Right lobe of liver (tissue), 6 donors: ENCODE measurements at regions not wholly inside any gene's neighbourhood (a gene's known extent, or its start where the extent isn't known, plus 50 kb on each side); places are given as distances from the start of the nearest gene placed in this dataset.

Experiments
- ATAC-seq, 4 donors: fragments of 200-7000 bp; cut with Tn5 transposase; one replicate each; pipeline ENCODE4 v1.9.1; 2020; ENCODE audit warnings: mild to moderate bottlenecking in 4 of 4, moderate library complexity in 4 of 4
- DNase-seq, 3 donors: peaks; one replicate each; pipeline ENCODE4 v3.0.0-alpha.2; 2020
- H3K27ac ChIP-seq, 3 donors: fragments of 200-600 bp; one replicate each; pipeline ENCODE4 v1.8.0; 2022
- H3K27me3 ChIP-seq, 2 donors: fragments of 200-600 bp; one replicate each; pipeline ENCODE4 v1.8.0; 2022
- H3K36me3 ChIP-seq, 4 donors: fragments of 200-600 bp; sonication (generic) in 1 of 4; one replicate each; pipeline versions ENCODE4 v1.5.1 to v1.8.0; 2017 to 2022; ENCODE audit warnings: control low read depth in 1 of 4
- H3K4me1 ChIP-seq, 4 donors: fragments of 200-600 bp; sonication (generic) in 1 of 4; one replicate each; pipeline versions ENCODE4 v1.5.1 to v1.8.0; 2017 to 2022; ENCODE audit warnings: control low read depth in 1 of 4
- H3K4me3 ChIP-seq, 3 donors: fragments of 200-600 bp; one replicate each; pipeline ENCODE4 v1.8.0; 2022
- H3K9me3 ChIP-seq, 4 donors: fragments of 200-600 bp; sonication (generic) in 1 of 4; one replicate each; pipeline versions ENCODE4 v1.5.1 to v1.8.0; 2017 to 2022; ENCODE audit warnings: control low read depth in 1 of 4
- CTCF ChIP-seq, 4 donors: fragments of 200-600 bp in 3 of 4; fragments of 450-650 bp in 1 of 4; IDR thresholded peaks; one replicate each; pipeline versions ENCODE4 v1.5.1 to v1.8.0; 2016 to 2022; ENCODE audit warnings: antibody characterized with exemption in 4 of 4, mild to moderate bottlenecking in 2 of 4
- POLR2A ChIP-seq: fragments of 450-650 bp; IDR thresholded peaks from one replicate; pipeline ENCODE4 v1.6.1; 2017; ENCODE audit warnings: antibody characterized with exemption, mild to moderate bottlenecking
- WGBS: methylation state at CpG from one replicate; pipeline ENCODE4 v1.1.6; 2018; ENCODE audit warnings: low coverage, low lambda C conversion rate; ENCODE audit not compliant: insufficient coverage; ENCODE audit errors: missing lambda C conversion rate; 5-methylcytosine and 5-hydroxymethylcytosine counted together
- intact Hi-C, 2 donors: fragments of 100-400 bp; cut with DNase I; formaldehyde crosslinking; loops; one replicate each; pipeline versions ENCODE4 v1.11.2 to v1.14.1; 2022
- donor health status: DM: no; HTN: yes; CAD: no.
- donor health status: DM: no; HTN: no; CAD: no.
- donor health status: DM: no; HTN: no; CAD: no.
- donor health status: DM: no; HTN: yes; CAD: no.
- donor health status: DM: no; HTN: yes; CAD: no.

DNA sequence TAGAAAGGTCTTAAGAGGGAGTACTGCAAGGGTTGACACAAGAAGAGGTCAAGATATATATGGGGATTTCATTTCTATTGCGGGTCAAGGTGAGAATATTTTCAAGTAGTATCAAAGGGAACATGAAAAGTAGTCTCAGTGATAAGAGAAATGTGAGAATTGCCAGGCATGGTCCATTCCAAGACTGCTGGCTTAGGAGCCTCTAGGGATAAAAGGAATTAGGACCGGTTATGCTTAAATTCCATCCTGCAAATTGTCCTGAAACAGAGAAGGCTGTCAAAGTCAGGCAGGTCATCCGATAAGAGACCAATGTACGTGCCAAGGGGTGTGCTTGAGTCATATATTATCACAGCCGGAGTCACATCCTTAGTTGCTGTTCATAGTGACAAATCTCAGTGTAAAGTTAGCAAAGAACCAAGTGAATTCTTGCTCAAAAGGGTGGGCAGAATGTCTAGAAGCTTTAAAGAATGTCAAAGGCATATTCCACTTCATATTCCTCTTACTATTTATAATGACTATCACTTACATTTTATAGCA lies 133.6 kb downstream of the CBLL2 start:
- H3K4me3 ChIP-seq: no peak overlapping the region
- ATAC-seq: no peak
- no peak overlapping the region for H3K27ac ChIP-seq
- H3K4me1 ChIP-seq: no peaks in the 10 kb centered on the region
- no peaks in the 10 kb centered on the region for H3K9me3 ChIP-seq
- H3K36me3 ChIP-seq: no peaks in the 10 kb centered on the region
- no peak for DNase-seq
- intact Hi-C loops: no loop called here
- WGBS: 43% methylated on average over 4 of the region's 5 CpGs
- H3K27me3 ChIP-seq: no peaks in the 10 kb centered on the region
- TF ChIP-seq CTCF (IDR thresholded peaks at IDR 0.05) (no peak), POLR2A (no peak)

DNA sequence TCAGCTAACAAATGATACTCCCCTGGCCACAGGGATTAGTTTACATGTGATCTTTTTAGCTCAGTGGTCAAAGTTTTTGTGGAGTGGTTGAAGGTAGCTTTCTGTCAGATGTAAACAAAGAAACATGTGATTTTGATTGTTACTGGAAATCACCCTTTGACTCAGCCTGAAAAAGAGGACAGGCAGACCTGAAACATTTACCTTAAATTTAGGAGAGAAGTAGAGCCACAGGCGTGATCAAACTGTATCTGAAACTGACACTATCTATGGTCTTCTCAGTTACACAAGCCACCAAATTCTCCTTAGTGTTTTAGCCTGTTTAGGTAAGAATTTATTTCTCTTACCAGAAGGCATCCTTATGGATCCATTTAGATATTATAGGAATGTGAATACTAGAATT lies 136.7 kb downstream of the CBLL2 start:
- 45% methylated on average over 1 of the region's 1 CpG for WGBS
- Histone ChIP-seq H3K4me1 (no peaks in the 10 kb centered on the region), H3K4me3 (no peak overlapping the region), H3K9me3 (no peaks in the 10 kb centered on the region), H3K27ac (no peak overlapping the region), H3K36me3 (no peaks in the 10 kb centered on the region), H3K27me3 (no peaks in the 10 kb centered on the region)
- ATAC-seq: no peak
- intact Hi-C loops: no loop called here
- DNase-seq: no peak
- TF ChIP-seq POLR2A (no peak), CTCF (IDR thresholded peaks at IDR 0.05) (no peak)

DNA sequence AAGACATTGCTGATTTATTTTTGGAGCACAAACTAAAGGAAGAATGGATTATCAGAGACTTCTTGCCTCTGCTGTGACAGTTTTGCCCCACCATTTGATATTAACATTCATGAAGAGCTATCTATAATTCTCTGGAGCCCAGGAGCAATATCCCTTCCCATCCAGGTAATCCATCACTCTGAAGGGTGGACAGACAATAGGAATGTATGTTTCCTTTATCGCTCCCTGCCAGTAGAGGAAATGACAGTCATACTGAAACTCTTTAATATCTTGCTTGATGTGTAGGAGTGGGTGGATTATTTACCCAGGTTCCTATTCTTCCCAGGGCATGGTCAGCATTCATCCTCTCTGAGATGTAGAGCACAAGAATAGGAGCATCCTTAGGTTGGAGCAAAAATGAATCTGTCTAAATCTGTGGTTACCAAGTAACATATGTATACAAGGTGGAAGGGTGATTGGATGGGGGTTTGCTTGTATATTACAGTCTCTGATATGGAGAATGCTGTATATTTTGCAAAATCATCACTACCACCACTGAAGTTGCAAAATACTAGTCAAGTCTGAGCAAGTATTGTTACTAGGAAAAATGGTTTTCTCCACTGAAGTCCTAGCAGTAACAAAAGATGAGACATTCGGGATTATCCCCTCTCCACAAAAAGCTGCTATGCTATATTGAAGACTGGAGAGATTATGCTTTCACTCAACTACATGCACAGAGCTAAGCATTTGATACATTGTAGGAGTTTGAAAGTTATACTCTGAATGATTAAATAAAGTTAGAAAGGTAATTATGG lies 151.6 kb downstream of the CBLL2 start:
- Histone ChIP-seq H3K27ac (no peak overlapping the region), H3K9me3 (no peaks in the 10 kb centered on the region), H3K36me3 (no peaks in the 10 kb centered on the region), H3K4me3 (no peak overlapping the region), H3K27me3 (no peaks in the 10 kb centered on the region), H3K4me1 (no peaks in the 10 kb centered on the region)
- intact Hi-C loops: no loop called here
- 60% methylated on average over 2 of the region's 2 CpGs for WGBS
- TF ChIP-seq POLR2A: no peak
- TF ChIP-seq CTCF (IDR thresholded peaks at IDR 0.05): no peak
- no peak for ATAC-seq
- no peak for DNase-seq

- no peaks in the 10 kb centered on the region for H3K27me3 ChIP-seq
- no peak for DNase-seq
- WGBS: 50% methylated on average over 1 of the region's 1 CpG
- no peak overlapping the region for H3K27ac ChIP-seq
- intact Hi-C loops: no loop called here
- no peak for TF ChIP-seq POLR2A
- no peak for TF ChIP-seq CTCF (IDR thresholded peaks at IDR 0.05)
- no peak for ATAC-seq
- H3K4me3 ChIP-seq: no peak overlapping the region
- no peaks in the 10 kb centered on the region for H3K36me3 ChIP-seq
- H3K4me1 ChIP-seq: no peaks in the 10 kb centered on the region
- no peaks in the 10 kb centered on the region for H3K9me3 ChIP-seq
These were observed 152.2 kb downstream of the CBLL2 start for GRCh38 chrX:22424919-22425318.
